GM23338 (cell line): ENCODE measurements at regions not wholly inside any gene's neighbourhood (a gene's known extent, or its start where the extent isn't known, plus 50 kb on each side); places are given as distances from the start of the nearest gene placed in this dataset.

Experiments used
- ATAC-seq: fragments of 200-7000 bp; cut with Tn5 transposase; 3 replicates; pipeline ENCODE4 v1.9.1; 2020
- DNase-seq: peaks from one replicate; pipeline ENCODE4 v3.0.0-alpha.2; 2015; ENCODE audit warnings: low spot score
- H2AFZ ChIP-seq: fragments of 200-600 bp; sonication (generic); 2 replicates; pipeline ENCODE4 v1.8.0; 2016; ENCODE audit warnings: antibody characterized with exemption, mild to moderate bottlenecking, moderate library complexity
- H3F3A ChIP-seq: fragments of 200-600 bp; sonication (generic); replicated peaks from 2 replicates; pipeline ENCODE4 v1.8.0; 2017; ENCODE audit warnings: antibody characterized with exemption, mixed run types, low read depth
- H3K27ac ChIP-seq: fragments of 200-600 bp; sonication (generic); 2 replicates; pipeline ENCODE4 v1.6.1; 2016; ENCODE audit warnings: low read depth
- H3K27me3 ChIP-seq: fragments of 200-600 bp; sonication (generic); 2 replicates; pipeline ENCODE4 v1.8.0; 2016; ENCODE audit warnings: mild to moderate bottlenecking, mixed run types, moderate library complexity; ENCODE audit not compliant: insufficient read depth
- H3K36me3 ChIP-seq: fragments of 200-600 bp; sonication (generic); 2 replicates; pipeline ENCODE4 v1.8.0; 2016; ENCODE audit warnings: mild to moderate bottlenecking; ENCODE audit not compliant: insufficient read depth
- H3K4me1 ChIP-seq: fragments of 200-600 bp; sonication (generic); 2 replicates; pipeline ENCODE4 v1.8.0; 2016; ENCODE audit warnings: mild to moderate bottlenecking, moderate library complexity; ENCODE audit not compliant: insufficient read depth
- H3K4me2 ChIP-seq: fragments of 200-600 bp; sonication (generic); 2 replicates; pipeline ENCODE4 v1.7.1; 2017; ENCODE audit warnings: mixed run types
- H3K4me3 ChIP-seq: fragments of 200-600 bp; sonication (generic); 2 replicates; pipeline ENCODE4 v1.6.1; 2016; ENCODE audit warnings: mixed run types
- H3K79me2 ChIP-seq: fragments of 200-600 bp; sonication (generic); replicated peaks from 2 replicates; pipeline ENCODE4 v1.8.0; 2017; ENCODE audit warnings: mild to moderate bottlenecking; ENCODE audit not compliant: insufficient read depth
- H3K9me2 ChIP-seq: fragments of 200-600 bp; sonication (generic); 2 replicates; pipeline ENCODE4 v1.8.0; 2017; ENCODE audit not compliant: insufficient read depth
- H4K20me1 ChIP-seq: fragments of 200-600 bp; sonication (generic); replicated peaks from 2 replicates; pipeline ENCODE4 v1.8.0; 2017; ENCODE audit warnings: mild to moderate bottlenecking; ENCODE audit not compliant: insufficient read depth
- H3K27ac Mint-ChIP-seq: 2 replicates; pipeline ENCODE4 v1.8.0; 2020; ENCODE audit warnings: inconsistent platforms, mild to moderate bottlenecking, moderate library complexity, mixed read lengths
- H3K27me3 Mint-ChIP-seq: 3 replicates; pipeline ENCODE4 v1.8.0; 2022; ENCODE audit warnings: low read depth, mild to moderate bottlenecking, moderate library complexity, mixed read lengths, inconsistent platforms; ENCODE audit not compliant: insufficient read depth, poor library complexity
- H3K36me3 Mint-ChIP-seq: 3 replicates; pipeline ENCODE4 v1.8.0; 2021; ENCODE audit warnings: low read depth, mild to moderate bottlenecking, inconsistent platforms, moderate library complexity, mixed read lengths
- H3K4me1 Mint-ChIP-seq: 3 replicates; pipeline ENCODE4 v1.8.0; 2020; ENCODE audit warnings: mild to moderate bottlenecking, inconsistent platforms, mixed read lengths
- H3K4me3 Mint-ChIP-seq: 3 replicates; pipeline ENCODE4 v1.8.0; 2021; ENCODE audit warnings: moderate library complexity, mild to moderate bottlenecking, inconsistent platforms, mixed read lengths
- H3K9me3 Mint-ChIP-seq: 3 replicates; pipeline ENCODE4 v1.8.0; 2020; ENCODE audit warnings: moderate library complexity, mild to moderate bottlenecking, inconsistent platforms, mixed read lengths
- CREB1 ChIP-seq: fragments of 250-450 bp; sonication (Bioruptor Pico); IDR thresholded peaks from 2 replicates; pipeline ENCODE4 v1.5.0; 2020; ENCODE audit warnings: low read depth, mild to moderate bottlenecking, moderate library complexity
- EZH2 ChIP-seq: fragments of 200-600 bp; sonication (generic); IDR thresholded peaks from one replicate; pipeline ENCODE4 v1.8.0; 2017; ENCODE audit warnings: antibody characterized with exemption, mild to moderate bottlenecking, low read depth; ENCODE audit not compliant: unreplicated experiment
- JUNB ChIP-seq: IDR thresholded peaks from one replicate; pipeline ENCODE4 v1.6.1; 2016; ENCODE audit warnings: antibody characterized with exemption; ENCODE audit not compliant: unreplicated experiment
- STAT1 ChIP-seq: IDR thresholded peaks from one replicate; pipeline ENCODE4 v1.6.1; 2016; ENCODE audit warnings: antibody characterized with exemption; ENCODE audit not compliant: unreplicated experiment
- ZNF462 ChIP-seq: fragments of 250-450 bp; sonication (Bioruptor Pico); IDR thresholded peaks from 2 replicates; pipeline ENCODE4 v1.5.0; 2020; ENCODE audit warnings: mild to moderate bottlenecking, moderate library complexity
- TF ChIP-seq, protein P1 (sequence below): IDR thresholded peaks from one replicate; pipeline ENCODE4 v1.6.1; 2018; ENCODE audit warnings: antibody characterized with exemption; ENCODE audit not compliant: unreplicated experiment

GRCh38 chr10:52483587-52483986, 169.5 kb downstream of the DKK1 start:
- no peaks in the 10 kb centered on the region for H3K4me1 Mint-ChIP-seq
- H3K4me2 ChIP-seq, result no peak overlapping the region
- no peaks in the 10 kb centered on the region for H3K27me3 Mint-ChIP-seq
- no peaks in the 10 kb centered on the region for H3K9me2 ChIP-seq
- H3K27ac Mint-ChIP-seq, result no peak overlapping the region
- H3K9me3 Mint-ChIP-seq, result no peaks in the 10 kb centered on the region
- ATAC-seq, result no peak
- TF ChIP-seq, protein P1, sequence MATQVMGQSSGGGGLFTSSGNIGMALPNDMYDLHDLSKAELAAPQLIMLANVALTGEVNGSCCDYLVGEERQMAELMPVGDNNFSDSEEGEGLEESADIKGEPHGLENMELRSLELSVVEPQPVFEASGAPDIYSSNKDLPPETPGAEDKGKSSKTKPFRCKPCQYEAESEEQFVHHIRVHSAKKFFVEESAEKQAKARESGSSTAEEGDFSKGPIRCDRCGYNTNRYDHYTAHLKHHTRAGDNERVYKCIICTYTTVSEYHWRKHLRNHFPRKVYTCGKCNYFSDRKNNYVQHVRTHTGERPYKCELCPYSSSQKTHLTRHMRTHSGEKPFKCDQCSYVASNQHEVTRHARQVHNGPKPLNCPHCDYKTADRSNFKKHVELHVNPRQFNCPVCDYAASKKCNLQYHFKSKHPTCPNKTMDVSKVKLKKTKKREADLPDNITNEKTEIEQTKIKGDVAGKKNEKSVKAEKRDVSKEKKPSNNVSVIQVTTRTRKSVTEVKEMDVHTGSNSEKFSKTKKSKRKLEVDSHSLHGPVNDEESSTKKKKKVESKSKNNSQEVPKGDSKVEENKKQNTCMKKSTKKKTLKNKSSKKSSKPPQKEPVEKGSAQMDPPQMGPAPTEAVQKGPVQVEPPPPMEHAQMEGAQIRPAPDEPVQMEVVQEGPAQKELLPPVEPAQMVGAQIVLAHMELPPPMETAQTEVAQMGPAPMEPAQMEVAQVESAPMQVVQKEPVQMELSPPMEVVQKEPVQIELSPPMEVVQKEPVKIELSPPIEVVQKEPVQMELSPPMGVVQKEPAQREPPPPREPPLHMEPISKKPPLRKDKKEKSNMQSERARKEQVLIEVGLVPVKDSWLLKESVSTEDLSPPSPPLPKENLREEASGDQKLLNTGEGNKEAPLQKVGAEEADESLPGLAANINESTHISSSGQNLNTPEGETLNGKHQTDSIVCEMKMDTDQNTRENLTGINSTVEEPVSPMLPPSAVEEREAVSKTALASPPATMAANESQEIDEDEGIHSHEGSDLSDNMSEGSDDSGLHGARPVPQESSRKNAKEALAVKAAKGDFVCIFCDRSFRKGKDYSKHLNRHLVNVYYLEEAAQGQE, result no peak
- TF ChIP-seq ZNF462 (CRISPR knock-in tag) (no peak), STAT1 (no peak), EZH2 (no peak), JUNB (no peak), CREB1 (no peak)
- H3K79me2 ChIP-seq, result no peaks in the 10 kb centered on the region
- H3K36me3 ChIP-seq, result no peaks in the 10 kb centered on the region
- H3K36me3 Mint-ChIP-seq, result no peaks in the 10 kb centered on the region
- H3K4me3 Mint-ChIP-seq, result no peak overlapping the region
- DNase-seq, result no peak
- H3K4me3 ChIP-seq, result no peak overlapping the region
- no peaks in the 10 kb centered on the region for H4K20me1 ChIP-seq
- no peaks in the 10 kb centered on the region for H3K4me1 ChIP-seq
- no peak overlapping the region for H3K27ac ChIP-seq
- no peaks in the 10 kb centered on the region for H3K27me3 ChIP-seq
- no peak overlapping the region for H2AFZ ChIP-seq
- H3F3A ChIP-seq, result no peaks in the 10 kb centered on the region
